ENCODE measurements at regions not wholly inside any gene's neighbourhood (a gene's known extent, or its start where the extent isn't known, plus 50 kb on each side); places are given as distances from the start of the nearest gene placed in this dataset.
"Not testable (repeated sequence)": the region's sequence is repeated elsewhere in the genome, so short reads cannot be mapped to it uniquely, and the experiment has no call there.

DNA sequence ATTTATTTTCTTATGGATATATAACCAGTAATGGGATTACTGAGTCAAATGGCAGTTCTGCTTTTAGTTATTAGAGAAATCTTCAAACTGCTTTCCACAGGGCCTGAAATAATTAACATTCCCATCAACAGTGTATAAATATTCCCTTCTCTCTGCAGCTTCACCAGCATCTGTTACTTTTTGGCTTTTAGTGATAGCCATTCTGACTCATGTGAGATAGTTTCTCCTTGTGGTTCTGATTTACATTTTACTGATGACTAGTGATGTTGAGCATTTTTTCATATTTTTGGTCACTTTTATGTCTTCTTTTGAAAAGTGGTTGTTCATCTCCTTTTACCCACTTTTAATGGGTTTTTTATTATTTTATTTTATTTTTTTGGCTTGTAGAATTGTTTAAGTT, 1290.3 kb upstream of the CDH9 start:
- no peak for FAIRE-seq

DNA sequence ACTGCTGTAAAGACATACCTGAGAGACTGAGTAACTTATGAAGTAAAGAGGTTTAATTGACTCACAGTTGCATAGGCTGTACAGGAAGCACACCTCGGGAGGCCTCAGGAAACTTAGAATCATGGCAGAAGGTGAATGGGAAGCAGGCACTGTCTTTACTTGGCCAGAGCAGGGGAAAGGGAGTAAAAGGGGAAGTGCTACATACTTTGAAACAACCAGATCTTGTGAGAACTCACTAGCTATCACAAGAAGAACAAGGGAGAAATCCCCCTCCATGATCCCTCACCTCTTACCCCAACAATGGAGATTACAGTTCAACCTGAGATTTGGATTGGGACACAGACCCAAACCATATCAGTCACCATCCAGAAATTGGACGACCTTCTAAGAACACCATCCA, 1285.8 kb upstream of the CDH9 start:
- FAIRE-seq = no peak

DNA sequence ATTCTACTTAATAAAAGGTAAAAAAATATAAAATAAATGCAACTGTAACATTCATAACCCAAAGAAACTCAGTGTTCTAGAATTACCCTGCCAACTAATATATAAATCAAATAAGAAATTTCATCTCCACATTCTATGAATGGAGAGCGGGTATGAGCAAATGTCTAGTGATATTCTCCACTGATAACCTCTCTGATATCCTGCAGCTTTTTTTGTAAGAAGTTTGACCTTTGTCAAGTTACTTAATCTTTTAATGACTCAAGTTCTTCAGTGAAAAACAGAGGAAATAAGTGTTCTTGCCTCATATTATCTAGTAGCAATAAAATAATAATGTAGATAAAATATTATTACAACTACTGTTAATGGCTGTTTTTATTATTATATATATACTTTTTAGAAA, 1275.6 kb upstream of the CDH9 start:
- no peak for FAIRE-seq

DNA sequence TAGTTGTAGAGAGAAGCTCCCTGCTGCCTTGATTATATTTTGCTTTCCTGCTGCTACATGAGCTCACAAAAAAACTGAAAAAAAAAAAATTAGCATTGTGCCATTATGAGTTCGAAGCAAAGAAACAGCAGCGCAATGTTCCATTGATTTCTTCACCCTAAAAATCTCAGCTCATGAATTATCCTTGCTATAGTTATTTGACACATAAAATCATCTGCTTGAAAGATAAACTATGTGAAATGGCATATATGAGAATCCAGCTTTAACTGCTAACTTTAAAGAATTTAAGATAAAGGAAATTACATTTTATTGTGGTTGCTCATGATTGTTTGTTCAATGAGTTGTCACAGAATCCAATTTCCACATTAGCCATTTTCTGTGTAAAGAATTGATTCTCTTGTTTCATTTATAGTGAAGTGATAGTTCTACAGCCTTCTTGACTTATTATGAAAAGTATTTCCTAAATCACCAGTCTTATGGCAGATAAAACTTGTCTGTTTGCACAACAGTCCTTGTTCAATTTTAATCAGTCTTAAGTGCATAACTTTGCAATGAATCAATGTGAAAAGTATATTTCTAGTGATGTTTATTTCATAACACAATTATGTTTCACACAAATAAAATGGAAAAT, 1275.0 kb upstream of the CDH9 start:
- no peak for FAIRE-seq

DNA sequence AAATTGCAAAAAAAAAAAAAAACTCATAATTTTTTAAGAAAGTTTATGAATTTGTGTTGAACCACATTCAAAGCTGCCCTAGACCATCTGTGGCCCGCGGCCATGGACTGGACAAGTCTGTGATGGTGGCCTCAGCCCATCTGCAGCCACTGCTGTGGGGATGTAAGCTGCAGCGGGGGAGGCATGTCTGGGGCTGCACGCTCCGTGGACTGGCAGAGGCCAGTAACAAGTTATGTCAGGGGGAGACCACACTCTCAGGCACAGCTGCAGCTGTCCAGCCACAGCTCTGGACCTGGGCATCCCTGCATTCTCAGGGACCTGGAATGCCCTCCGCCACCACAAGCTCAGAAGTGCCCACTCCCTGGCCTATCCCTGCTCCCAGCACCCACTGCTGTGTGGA, 1272.3 kb upstream of the CDH9 start:
- no peak for FAIRE-seq

DNA sequence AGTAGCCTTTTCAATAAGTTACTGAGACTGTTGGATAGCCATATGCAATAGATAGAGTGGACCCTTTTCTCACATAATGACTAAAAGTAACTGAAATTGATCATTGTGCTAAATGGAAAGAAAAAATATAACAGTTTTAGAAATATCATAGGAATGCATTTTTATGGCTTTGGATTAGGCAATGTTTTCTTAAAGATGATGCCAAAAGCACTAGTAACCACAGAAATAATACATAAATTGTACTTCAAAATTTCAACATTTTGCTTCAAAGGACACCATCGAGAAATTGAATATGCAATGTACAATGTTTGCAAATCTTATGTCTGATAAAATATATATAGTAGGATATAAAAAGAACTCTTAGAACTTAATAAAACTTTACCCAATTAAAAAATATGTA, 1267.5 kb upstream of the CDH9 start:
- no peak for FAIRE-seq

DNA sequence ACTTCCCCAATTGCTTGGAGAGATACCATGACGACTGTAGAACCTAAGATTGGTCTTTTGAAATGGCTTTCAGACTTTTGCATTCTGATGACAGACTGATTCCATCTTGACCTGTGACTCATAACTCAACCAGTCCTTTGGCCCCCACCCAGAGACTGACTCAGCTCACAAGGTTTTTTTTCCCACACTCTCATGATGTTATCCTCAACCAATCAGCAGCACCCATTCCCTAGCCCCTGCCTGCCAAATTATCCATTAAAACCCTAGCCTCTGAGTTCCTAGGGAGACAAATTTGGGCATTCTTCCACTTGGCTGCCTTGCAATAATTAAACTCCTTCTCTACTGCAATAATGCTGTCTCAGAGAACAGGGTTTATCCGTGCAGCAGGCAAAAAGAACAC, 1263.3 kb upstream of the CDH9 start:
- FAIRE-seq = no peak

DNA sequence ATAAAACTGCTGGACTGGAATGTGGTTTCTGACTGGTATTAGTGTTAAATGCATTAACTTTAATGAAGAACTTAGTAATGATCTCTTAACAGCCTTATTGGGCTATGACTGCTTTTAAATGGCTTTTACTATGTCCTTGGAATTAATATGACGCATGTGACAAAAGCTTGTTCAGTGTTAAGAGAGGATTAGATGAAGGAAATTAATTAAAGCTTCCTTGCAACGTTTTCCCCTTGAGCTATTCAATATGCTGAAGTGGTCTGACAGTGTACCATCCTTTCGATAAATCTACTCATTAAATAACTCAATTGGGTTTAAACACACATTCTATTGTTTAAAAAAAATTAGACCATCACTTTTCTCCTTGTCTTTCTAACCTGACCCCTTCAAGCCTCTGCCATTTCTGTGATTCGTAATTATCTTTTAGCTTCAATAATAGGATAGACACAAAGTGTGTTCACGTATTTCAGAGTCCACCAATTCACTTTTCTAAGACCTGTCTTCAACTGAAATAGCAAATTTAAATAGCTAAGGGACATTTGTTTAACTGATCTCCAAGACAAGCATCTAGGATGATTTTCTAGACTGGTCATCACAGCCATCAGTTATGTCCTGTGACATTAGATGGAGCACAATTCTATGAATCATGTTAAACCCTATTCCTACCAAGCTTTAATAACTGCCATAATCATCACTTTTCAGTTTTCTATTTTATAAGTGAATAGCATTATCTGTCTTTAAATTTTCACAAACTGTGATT, 1258.0 kb upstream of the CDH9 start:
- no peak for FAIRE-seq

DNA sequence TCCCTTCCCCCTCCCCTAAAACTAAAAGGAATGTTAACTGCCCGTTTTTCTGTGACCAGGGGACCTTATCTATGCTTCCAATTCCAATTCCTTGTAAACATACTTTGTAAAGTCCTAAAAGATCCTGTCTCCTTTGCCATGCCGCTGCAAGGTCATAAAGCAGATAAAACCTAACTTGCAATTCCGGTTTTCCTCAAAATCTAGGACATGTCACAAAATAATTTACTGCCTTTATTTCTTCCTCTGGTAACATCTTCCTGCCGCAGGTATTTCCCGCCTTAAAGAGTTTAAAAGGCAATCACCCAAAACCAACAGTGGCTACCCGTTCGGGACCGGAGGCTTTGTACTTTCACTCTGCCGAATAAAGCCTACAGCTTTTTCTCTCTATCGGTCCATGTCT, 1248.6 kb upstream of the CDH9 start:
- not testable (repeated sequence) for FAIRE-seq

DNA sequence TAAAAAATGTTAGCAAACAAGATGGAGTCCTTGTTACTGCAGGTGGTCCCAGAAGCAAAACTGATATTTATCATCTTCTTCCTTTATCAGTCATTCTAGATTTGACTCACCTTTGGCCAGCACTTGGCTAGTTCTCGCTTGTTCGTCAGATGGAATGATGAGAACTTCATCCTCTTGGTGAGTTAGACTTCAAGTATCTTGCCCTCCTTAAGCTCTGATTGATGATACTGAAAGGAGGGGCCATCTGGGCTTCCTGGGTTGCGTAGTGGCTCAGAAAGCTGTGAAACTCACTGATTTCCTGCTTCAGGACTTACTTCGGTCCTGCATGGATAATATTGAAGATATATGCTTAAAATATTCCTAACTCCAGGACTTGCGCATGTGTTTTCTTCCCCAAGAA, 1248.2 kb upstream of the CDH9 start:
- FAIRE-seq = no peak

DNA sequence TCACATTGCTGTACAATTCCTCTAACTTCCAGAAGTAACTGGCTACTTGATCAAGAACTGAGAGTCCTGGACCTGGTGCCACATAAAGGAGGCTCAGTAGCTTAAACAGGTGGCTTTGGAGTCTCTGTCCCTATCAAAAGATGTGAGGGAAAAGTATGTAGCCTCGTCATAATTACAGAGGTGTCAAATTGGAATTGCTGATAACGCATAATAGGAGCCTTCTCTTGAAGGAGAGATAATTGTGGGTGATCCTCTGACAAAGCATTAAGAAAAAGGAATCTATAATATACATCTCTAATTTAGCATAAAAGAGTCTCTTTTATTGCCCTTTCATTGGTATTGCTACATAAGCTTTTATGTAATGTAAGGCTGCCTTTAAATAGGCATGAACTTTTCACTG, 1246.4 kb upstream of the CDH9 start:
- no peak for FAIRE-seq

DNA sequence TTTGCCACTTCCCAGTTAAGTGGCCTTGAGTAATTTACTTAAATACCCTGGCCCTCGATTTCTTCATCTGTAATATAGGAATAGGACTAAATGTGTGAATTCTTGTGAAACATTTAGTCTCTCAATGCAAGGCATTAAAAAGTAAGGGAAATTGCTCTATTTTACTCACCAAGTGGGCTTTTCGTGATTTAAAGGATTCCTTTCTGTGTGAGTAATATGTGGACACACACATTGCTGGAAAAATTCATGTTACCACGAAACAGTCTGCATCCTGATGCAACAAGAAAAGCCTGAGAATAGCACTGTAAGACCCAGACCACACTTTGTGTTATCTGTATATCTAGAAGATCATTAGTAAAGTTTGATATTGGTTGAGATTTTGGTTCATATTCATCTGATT, 1243.0 kb upstream of the CDH9 start:
- no peak for FAIRE-seq

DNA sequence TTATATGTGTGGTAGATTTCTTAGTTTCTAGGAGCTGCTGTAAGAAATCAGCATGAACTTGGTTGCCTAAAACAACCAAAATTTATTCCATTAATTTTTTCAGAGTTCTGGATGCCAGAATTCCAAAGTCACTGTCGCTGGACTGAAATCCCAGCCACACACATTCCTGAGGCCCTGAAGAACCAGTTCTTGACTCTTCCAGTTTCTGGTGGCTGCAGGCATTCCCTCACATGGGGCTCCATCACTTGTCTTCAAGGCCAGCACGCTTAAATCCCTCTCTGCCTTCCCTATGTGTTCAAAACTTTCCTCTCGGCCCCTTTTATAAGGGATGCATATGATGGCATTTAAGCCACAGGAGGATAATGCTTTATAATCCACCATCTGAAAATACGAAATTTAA, 1237.5 kb upstream of the CDH9 start:
- no peak for FAIRE-seq

DNA sequence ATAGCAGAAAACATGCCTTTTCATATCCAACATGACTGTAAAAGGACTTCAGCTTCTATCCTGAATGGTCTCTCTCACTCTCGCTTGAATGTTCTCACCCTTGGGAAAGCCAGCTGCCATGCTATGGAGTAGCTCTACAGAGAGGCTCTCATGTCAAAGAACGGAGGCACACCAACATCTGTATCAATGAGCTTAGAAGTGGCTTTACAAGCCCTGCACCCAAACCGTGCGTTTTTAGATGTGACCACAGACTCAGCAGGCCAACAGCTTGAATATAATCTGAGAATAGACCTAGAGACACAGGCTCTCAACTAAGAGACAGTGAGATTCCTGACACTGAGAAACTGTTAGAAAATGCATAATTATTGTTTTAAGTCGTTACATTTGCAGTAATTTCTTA, 1231.6 kb upstream of the CDH9 start:
- FAIRE-seq = no peak

DNA sequence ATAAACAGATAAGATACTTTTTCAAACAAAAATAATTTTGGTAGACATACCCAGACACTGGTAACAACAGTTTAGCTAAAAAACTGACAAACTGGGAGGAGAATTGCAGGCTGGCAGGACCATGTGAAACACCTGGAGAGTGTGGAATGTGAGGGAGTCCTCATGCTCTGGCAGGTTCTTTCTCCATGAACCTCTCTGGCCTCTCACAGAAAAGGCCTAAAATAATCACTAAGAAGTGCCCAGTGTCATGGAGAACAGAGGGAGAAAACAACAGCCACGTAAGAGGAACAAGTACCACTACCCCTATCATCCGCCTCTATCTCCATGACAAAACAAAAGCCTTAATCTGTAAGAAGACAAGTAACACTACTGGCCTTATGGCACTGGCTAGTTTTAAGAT, 1227.5 kb upstream of the CDH9 start:
- no peak for FAIRE-seq

DNA sequence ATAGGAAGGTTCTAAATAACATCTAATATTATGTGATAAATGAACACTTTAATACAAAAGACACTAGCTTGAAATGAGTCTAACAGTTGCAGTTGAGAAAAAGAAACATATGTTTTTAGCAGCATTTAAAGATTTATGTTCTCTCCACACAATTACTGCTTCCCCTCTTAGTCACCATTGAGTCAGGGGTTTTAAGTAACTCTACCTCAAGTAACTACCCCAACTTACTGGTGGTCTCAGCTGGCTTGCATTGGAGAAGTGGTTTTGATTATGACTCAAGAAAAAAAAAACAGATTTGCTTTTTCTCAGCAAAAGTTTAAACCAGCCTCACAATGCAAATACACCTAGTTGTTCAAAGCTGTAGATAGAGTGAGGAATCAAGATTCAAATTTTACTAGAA, 1216.5 kb upstream of the CDH9 start:
- FAIRE-seq = no peak

DNA sequence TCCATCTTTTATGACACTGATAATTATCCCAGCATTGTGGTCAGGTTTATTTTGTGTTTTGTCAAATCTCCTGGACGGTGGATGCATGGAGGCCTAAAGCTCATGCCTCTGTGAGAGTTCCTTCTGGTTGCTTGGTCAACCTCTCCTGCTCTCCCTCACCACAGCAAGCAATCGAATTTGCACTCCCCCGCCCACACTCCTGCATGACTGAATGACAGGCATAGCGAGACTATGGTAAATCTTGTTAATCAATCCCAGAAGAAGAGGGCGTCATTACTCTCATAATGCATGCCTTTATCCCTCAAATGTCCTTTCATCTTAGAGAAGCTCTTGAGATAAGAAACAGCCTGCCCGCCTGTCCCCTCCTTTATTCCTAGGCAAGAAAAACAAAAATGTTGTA, 1215.0 kb upstream of the CDH9 start:
- FAIRE-seq = no peak

DNA sequence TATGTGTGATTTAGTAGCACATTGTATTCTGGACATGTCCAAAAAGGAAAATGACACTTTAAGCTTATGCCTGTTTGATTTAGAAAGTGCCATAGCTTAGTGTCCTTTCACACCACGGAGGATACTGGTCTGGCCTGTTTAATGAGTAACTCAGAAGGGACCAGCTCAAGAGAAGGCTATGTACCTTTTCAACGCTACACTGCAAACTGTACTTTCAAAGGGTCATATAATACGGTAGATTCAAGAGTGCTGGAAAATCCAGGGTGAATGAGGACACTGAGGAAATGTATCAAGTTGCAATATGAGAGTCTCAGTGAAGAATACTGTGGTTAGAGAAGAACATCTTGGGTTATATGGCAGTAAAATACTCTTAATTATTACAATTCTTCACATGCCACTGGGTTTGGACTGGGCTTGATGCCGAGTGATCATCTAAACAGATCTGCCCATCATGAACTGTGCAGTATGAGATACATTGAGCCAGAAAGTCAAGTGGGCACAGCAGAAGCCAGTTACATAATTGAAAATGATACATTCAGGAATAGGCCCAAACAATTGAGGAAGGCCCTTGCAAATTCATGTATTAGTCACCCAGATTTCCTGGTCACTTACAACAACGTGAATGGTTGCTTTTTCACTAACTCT, 1211.5 kb upstream of the CDH9 start:
- FAIRE-seq = no peak

DNA sequence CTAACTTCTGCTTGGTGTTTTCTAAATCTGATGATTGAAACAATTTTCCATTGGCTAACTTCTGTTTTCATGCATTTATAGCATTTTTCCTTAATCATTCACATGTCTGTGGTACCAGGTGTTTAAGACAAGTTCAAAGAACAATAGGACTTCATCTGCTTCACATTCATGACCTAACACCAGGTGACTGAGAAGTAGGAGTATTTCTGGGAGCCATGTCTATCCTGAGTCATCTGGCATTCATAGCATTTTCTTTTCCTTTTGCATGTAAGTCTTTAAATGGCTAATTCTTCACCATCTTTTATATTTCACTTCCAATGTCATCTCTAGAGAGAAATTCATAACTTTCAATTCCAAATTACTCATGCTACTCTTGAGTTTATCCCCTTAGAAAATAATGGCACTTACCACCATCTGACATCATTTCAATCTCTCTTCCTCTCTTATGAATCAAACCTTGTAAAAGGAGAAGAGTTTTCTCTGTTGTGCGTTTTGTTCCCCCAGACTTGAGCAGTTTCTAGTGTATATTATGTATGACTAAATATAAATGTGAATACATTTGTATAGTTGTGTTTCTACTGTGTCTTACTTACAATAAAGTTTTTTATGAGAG, 1196.1 kb upstream of the CDH9 start:
- FAIRE-seq = no peak

DNA sequence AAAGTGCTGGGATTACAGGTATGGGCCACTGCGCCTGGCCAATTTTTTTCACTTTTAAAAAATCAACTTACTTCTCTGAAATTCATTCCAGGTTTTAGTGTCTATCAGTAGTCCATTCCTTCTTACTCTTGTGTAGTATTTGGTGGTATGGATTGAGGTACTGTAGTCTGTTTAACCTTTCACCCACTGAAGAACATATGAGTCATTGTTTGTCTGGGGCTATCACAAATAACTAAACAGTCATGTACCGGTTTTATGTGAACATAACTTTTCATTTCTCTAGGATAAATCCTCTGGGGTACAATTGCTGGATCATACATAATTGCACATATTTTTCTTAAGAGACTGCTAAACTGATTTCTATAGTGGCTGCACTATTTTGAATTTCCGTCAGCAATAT, 1188.0 kb upstream of the CDH9 start:
- FAIRE-seq = no peak

DNA sequence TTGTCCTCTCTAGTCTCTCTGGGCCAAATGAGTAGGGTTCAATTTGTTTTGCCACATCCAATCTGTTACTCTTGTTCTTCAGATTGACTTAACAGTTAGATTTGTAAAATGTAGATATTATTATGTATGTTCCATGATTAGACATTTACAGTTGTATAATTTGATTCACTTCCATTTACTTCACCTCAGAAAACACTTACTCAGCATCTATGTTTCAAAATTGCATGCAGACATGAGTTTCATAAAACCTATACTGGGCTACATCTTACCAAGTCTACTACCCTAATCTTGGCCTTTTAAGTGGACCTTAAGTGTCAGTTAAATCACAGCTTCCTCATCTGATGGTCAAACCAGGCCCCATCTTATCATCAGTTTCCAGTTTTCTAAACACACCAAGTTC, 1181.2 kb upstream of the CDH9 start:
- FAIRE-seq = no peak

DNA sequence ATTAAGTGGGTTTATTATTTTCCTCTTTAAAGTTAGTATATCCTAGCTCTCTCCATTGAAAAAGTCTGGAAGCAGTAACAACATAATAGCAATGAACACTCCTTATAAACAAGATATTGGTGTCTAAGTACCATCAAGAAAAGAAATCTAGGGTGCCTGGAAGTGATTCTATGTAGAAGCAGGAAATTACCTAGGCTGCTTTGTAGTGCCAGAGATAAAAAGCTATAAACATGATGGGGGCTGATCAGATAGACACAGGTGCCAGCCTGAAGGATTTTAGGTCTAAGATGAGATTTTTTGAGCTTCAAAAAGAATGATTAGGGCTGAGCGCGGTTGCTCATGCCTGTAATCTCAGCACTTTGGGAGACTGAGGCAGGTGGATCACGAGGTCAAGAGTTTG, 1179.3 kb upstream of the CDH9 start:
- no peak for FAIRE-seq

DNA sequence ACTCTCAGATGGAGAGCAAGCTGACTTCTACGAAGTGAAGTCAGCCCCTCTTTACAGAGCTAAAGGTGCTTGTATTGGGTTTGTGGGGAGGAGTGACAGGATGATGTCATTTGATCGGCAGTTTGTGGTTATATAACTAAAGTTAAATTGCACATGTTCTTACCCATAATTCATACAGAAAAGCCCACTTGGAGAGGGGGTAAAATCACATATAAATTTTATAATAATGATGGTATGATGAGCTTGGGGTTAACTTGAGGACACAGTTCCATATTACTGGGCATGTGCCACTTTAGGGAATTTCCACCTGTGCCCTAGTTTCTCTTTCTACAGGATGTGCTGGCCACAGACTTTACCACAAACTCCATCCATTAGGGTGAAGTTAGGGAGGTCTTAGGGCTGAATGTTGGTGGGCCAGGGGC, 1178.6 kb upstream of the CDH9 start:
- no peak for FAIRE-seq

DNA sequence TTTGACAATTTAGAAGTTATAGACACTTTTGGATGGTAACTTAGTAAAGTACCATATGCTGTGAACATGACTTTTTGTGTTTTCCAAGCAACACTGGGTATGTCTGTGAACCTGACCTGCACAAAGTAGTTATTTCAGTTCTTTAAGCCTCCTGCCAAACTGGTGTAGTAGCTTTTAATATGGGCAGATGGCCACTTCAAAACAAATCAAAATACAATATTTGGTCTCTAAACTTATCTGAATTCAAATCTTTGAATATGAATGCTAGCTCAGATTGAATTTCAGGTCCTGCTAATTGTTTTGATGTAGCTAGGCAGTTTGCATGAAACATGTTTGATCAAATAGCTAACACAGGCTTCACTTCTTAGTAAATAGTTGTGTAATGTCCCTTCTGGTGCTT, 1176.7 kb upstream of the CDH9 start:
- FAIRE-seq = no peak

Measured in G401.6 (cell line).